ENCODE measurements at regions not wholly inside any gene's neighbourhood (a gene's known extent, or its start where the extent isn't known, plus 50 kb on each side); places are given as distances from the start of the nearest gene placed in this dataset.

GRCh38 chr13:50415428-50415827 lies 400.2 kb downstream of the KCNRG start:
- peaks cover 1% of the 10 kb centered on the region for H3K4me1 ChIP-seq (ENCODE audit: insufficient read depth)
- 72 to 77% (median 73%) methylated on average over 3 of the region's 3 CpGs for WGBS, 3 donors

GRCh38 chr13:50417597-50417996 lies 402.4 kb downstream of the KCNRG start:
- H3K27me3 ChIP-seq, result no peaks in the 10 kb centered on the region
- TF ChIP-seq EP300 (IDR thresholded peaks at IDR 0.05) (no peak), POLR2A (IDR thresholded peaks at IDR 0.05) (no peak), CTCF (IDR thresholded peaks at IDR 0.05) (no peak)
- H3K9me3 ChIP-seq, result no peaks in the 10 kb centered on the region
- no peak overlapping the region for H3K27ac ChIP-seq
- 75 to 99% (median 77%) methylated on average over 6 to 7 of the region's 7 CpGs for WGBS, 3 donors
- no peaks in the 10 kb centered on the region for H3K36me3 ChIP-seq
- DNase-seq, result no peak
- no peak overlapping the region for H3K4me3 ChIP-seq
- intact Hi-C loops (cut with DNase I), result no loop called here
- peaks cover 3% of the 10 kb centered on the region for H3K4me1 ChIP-seq (ENCODE audit: insufficient read depth)

More at GRCh38 chr13:50415428-50415827, 400.2 kb downstream of the KCNRG start:
- no peak for TF ChIP-seq POLR2A (IDR thresholded peaks at IDR 0.05)
- TF ChIP-seq EP300 (IDR thresholded peaks at IDR 0.05), result no peak
- TF ChIP-seq CTCF (IDR thresholded peaks at IDR 0.05), result no peak
- DNase-seq, result no peak
- intact Hi-C loops (cut with DNase I), result no loop called here
- H3K9me3 ChIP-seq, result no peaks in the 10 kb centered on the region
- H3K27ac ChIP-seq, result no peak overlapping the region
- H3K4me3 ChIP-seq, result no peak overlapping the region
- no peaks in the 10 kb centered on the region for H3K27me3 ChIP-seq
- no peaks in the 10 kb centered on the region for H3K36me3 ChIP-seq

- TF ChIP-seq EP300 (IDR thresholded peaks at IDR 0.05), result no peak
- no peak for TF ChIP-seq CTCF (IDR thresholded peaks at IDR 0.05)
- no peak for TF ChIP-seq POLR2A (IDR thresholded peaks at IDR 0.05)
Observed at GRCh38 chr13:50419331-50419865, 404.2 kb downstream of the KCNRG start.

GRCh38 chr13:50419896-50420295 lies 404.7 kb downstream of the KCNRG start:
- H3K36me3 ChIP-seq, result no peaks in the 10 kb centered on the region
- H3K27ac ChIP-seq, result no peak overlapping the region
- 26 to 49% (median 42%) methylated on average over 6 of the region's 6 CpGs for WGBS, 3 donors
- no peak for TF ChIP-seq POLR2A (IDR thresholded peaks at IDR 0.05)
- TF ChIP-seq EP300 (IDR thresholded peaks at IDR 0.05), result no peak
- TF ChIP-seq CTCF (IDR thresholded peaks at IDR 0.05), result no peak
- peaks cover 5% of the 10 kb centered on the region for H3K4me1 ChIP-seq (ENCODE audit: insufficient read depth)
- no peaks in the 10 kb centered on the region for H3K27me3 ChIP-seq
- DNase-seq, result peak in 1 of 5 donors; percentile 29
- intact Hi-C loops (cut with DNase I), result no loop called here
- H3K9me3 ChIP-seq, result no peaks in the 10 kb centered on the region
- no peak overlapping the region for H3K4me3 ChIP-seq

More at GRCh38 chr13:50419331-50419865, 404.2 kb downstream of the KCNRG start:
- Histone ChIP-seq H3K36me3 (no peaks in the 10 kb centered on the region), H3K27ac (no peak overlapping the region), H3K4me1 (ENCODE audit: insufficient read depth) (peaks cover 5% of the 10 kb centered on the region), H3K27me3 (no peaks in the 10 kb centered on the region), H3K9me3 (no peaks in the 10 kb centered on the region), H3K4me3 (no peak overlapping the region)
- WGBS, 3 donors, result 13 to 36% (median 23%) methylated on average over 2 of the region's 2 CpGs
- intact Hi-C loops (cut with DNase I), result no loop called here
- no peak for DNase-seq

Measured in ovary (tissue), 7 donors.